VCaP (cell line): ENCODE measurements at regions not wholly inside any gene's neighbourhood (a gene's known extent, or its start where the extent isn't known, plus 50 kb on each side); places are given as distances from the start of the nearest gene placed in this dataset.
"Not testable (repeated sequence)": the region's sequence is repeated elsewhere in the genome, so short reads cannot be mapped to it uniquely, and the experiment has no call there.

Experiments
- H3K27ac ChIP-seq: fragments of 450-650 bp; 2 replicates; pipeline ENCODE4 v1.5.1; 2017
- TF ChIP-seq, protein P1 (sequence below): fragments of 450-650 bp; conservative IDR thresholded peaks from 2 replicates; pipeline ENCODE4 v1.5.1; 2017; ENCODE audit warnings: mild to moderate bottlenecking, moderate library complexity

DNA sequence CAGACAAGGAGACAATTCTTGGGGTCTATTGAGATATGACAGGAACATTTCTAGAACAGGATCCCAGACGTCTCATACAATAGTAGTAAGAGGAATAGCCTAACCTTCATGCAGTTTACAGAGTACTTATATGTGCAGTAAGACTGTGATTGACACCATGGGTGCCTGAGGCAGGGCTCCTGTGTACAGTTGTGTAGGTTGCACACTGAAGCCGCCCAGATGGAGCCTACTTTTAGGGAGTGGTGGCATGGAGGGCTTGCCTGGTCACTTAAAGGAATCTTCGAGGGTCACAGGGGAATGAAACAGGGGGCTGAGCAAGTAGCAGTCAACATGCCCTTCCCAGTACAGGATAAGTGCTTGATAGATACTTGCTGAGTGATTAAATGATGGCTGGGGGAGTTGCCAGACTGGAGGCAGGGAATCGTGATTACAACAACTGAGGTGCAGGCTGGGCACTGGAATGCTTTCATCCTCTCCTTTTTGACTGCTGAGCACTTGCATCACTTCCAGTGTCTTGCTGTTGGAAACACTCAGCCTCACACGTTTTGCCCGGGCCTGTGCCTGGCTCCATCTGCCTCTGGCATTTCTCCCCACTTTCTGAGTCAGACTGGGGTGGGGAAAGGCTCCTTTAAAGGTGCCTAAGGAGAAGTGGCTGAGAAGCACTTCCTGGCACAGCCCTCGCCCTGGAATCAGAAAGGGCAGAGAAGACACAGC is 71.0 kb downstream of the COPRS start:
- H3K27ac ChIP-seq, result no peak overlapping the region
- TF ChIP-seq, protein P1, sequence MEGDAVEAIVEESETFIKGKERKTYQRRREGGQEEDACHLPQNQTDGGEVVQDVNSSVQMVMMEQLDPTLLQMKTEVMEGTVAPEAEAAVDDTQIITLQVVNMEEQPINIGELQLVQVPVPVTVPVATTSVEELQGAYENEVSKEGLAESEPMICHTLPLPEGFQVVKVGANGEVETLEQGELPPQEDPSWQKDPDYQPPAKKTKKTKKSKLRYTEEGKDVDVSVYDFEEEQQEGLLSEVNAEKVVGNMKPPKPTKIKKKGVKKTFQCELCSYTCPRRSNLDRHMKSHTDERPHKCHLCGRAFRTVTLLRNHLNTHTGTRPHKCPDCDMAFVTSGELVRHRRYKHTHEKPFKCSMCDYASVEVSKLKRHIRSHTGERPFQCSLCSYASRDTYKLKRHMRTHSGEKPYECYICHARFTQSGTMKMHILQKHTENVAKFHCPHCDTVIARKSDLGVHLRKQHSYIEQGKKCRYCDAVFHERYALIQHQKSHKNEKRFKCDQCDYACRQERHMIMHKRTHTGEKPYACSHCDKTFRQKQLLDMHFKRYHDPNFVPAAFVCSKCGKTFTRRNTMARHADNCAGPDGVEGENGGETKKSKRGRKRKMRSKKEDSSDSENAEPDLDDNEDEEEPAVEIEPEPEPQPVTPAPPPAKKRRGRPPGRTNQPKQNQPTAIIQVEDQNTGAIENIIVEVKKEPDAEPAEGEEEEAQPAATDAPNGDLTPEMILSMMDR, result no peak

DNA sequence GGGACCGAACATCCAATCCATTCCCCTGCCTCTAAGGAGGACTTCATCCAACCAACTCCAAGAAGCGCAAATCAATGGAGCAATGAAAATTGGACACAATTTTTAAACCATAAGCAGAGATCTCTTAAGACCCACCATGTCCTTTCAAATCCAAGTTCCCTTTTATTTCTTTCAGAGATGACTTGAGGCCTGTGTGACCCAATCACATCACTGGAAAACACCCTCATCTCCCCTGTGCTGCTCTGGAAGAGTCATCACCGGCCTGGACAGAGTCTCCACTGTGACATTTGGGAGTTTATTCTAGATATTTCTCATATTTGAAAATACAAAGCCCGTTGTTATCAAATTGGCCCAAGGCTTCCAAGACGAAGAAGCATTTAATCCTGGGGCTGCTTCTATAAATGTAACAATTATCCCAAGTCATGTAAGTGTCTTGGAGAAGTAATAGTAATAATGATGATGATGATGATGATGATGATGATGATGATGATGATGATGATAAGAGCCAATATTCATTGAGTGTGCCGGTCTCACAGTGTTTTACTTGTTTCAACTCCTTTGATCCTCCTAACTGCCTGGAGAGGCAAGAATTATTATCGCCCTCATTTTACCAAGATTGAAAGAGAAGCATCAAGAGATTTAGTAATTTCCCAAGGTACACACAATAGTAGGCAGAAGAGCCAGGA is 72.1 kb downstream of the COPRS start:
- no peak overlapping the region for H3K27ac ChIP-seq
- TF ChIP-seq, protein P1, result no peak

DNA sequence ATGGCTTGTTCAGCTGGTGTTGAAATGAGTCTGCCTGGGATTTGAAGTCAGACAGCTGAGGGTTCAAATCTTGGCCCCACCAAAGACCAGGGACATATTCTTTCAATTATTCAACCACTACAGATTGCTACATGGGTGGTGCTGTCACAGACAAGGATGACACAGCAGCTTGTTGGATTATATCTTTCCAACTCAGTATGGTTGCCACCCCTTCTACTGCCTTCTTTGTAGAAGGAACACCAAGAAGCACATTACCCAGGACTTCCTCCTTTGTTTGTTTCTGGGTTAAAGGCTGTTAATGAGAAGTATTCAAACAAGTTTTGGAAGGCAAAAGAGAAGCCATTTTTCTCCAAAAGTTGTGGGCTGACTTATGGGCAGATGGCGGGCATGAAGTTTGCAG is 78.6 kb downstream of the COPRS start:
- no peak overlapping the region for H3K27ac ChIP-seq
- TF ChIP-seq, protein P1, result no peak

DNA sequence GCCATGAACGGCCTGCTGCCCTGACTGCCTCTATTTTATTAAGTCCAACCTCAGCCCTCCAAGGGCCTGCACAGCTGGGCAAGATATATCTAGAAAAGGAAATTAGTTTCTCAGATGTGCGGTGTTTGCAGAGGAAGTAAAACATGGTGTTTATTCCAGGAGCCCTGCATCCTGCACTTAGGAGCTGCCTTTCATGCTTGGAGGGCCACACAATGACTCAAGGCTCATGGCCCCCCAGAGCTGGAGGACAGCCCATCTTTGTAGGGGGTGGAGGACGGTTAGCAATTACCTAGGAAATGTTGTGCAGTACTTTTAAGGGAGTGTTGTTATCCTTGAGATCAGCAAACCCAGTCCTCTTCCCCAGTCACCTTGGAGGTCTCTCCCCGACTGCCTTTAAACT is 80.5 kb downstream of the COPRS start:
- TF ChIP-seq, protein P1, result no peak
- no peak overlapping the region for H3K27ac ChIP-seq

DNA sequence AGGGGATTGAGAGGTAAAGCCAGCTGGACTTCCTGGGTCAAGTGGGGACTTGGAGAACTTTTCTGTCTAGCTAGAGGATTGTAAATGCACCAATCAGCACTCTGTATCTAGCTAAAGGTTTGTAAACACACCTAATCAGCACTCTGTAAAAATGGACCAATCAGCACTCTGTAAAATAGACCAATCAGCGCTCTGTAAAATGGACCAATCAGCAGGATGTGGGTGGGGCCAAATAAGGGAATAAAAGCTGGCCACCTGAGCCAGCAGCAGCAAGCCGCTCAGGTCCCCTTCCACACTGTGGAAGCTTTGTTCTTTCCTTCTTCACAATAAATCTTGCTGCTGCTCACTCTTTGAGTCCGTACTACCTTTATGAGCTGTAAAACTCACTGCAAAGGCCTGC is 87.7 kb downstream of the COPRS start:
- not testable (repeated sequence) for H3K27ac ChIP-seq

DNA sequence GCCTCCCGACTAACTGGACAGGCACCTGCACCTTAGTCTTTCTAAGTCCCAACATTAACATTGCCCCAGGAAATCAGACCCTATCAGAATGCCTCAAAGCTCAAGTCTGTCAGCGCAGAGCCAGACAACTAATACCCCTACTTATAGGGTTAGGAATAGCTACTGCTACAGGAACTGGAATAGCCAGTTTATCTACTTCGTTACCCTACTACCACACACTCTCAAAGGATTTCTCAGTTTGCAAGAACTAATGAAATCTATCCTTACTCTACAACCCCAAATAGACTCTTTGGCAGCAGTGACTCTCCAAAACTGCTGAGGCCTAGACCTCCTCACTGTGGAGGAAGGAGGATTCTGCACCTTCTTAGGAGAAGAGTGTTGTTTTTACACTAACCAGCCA is 88.5 kb downstream of the COPRS start:
- peak overlapping the region; percentile 22; the same call in 1 of the 2 replicates for H3K27ac ChIP-seq

DNA sequence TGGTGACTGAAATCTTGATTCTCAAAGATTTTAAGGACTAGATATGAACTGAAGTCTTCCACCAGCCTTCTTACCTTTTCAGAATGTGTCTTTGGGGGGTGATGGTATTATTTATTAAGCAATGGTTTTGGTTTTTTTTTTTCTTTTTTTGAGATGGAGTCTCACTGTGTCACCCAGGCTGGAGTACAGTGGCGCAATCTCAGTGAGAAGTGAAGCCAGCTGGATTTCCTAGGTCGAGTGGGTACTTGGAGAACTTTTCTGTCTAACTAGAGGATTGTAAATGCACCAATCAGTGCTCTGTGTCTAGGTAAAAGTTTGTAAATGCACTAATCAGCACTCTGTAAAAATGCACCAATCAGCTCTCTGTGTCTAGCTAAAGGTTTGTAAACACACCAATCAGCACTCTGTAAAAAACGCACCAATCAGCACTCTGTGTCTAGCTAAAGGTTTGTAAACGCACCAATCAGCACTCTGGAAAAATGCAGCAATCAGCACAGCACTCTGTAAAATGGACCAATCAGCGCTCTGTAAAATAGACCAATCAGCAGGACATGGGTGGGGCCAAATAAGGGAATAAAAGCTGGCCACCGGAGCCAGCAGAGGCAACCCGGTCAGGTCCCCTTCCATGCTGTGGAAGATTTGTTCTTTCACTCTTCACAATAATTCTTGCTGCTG is 97.1 kb downstream of the COPRS start:
- not testable (repeated sequence) for H3K27ac ChIP-seq

DNA sequence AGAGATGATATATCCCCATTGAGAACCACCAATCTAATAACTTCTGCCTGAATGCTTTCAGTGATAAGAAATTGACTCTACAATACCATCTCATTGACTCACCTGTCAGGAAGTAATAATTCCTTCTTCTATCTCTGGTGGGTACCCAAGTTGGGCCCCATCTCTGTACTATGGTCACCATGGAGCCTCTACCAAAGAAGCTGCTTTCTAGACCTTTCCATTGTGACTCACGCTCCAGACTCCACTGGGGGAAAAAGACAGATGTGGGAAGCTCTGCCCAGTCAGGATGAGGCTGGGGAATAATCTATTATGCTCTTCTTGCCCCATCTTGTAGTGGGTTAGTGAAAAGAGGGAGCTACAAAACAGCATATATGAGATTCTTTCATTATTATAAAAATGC is 100.4 kb downstream of the COPRS start:
- no peak overlapping the region for H3K27ac ChIP-seq
- TF ChIP-seq, protein P1, result no peak

DNA sequence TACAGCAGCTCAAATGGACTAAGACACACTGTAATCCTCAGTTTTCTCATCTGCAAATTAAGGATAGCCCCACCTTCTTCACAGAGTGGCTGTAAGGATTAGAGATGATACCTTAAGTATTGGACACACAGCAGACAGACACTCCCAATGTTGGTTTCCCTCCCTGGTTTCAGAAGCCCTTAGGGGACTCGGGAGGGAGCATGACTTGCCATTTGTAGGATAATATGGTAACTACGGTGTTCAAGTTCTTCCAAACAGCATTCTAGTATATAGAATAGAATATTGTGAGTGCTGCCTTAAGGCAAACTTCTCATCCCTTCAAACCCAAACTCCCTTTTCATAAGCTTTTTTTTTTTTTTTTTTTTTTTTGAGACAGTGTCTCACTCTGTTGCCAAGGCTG is 101.9 kb downstream of the COPRS start:
- H3K27ac ChIP-seq, result no peak overlapping the region
- TF ChIP-seq, protein P1, result no peak
